Spleen (tissue), 11 donors: ENCODE measurements at regions not wholly inside any gene's neighbourhood (a gene's known extent, or its start where the extent isn't known, plus 50 kb on each side); places are given as distances from the start of the nearest gene placed in this dataset.
"Not testable (repeated sequence)": the region's sequence is repeated elsewhere in the genome, so short reads cannot be mapped to it uniquely, and the experiment has no call there.

Experiments
- DNase-seq: peaks from one replicate; pipeline ENCODE4 v3.0.0-alpha.2; 2020
- H3K27ac ChIP-seq, 8 donors: fragments of 200-600 bp; sonication (generic) in 7 of 8; 1 replicate in 4 of 8; 2 replicates in 4 of 8; pipeline versions ENCODE4 v1.5.0 to v1.8.0; 2016 to 2021; ENCODE audit warnings: inconsistent platforms in 4 of 8, mild to moderate bottlenecking in 4 of 8, moderate library complexity in 1 of 8
- H3K27me3 ChIP-seq, 7 donors: fragments of 200-600 bp; sonication (generic) in 6 of 7; replicated peaks in 1 of 7; 1 replicate in 4 of 7; 2 replicates in 3 of 7; pipeline versions ENCODE4 v1.5.0 to v1.8.0; 2016 to 2021; ENCODE audit warnings: inconsistent platforms in 3 of 7, mild to moderate bottlenecking in 1 of 7
- H3K36me3 ChIP-seq, 6 donors: fragments of 200-600 bp; sonication (generic) in 5 of 6; 1 replicate in 4 of 6; 2 replicates in 2 of 6; pipeline versions ENCODE4 v1.5.0 to v1.8.0; 2016 to 2021; ENCODE audit warnings: inconsistent platforms in 2 of 6
- H3K4me1 ChIP-seq, 6 donors: fragments of 200-600 bp; sonication (generic) in 5 of 6; 1 replicate in 3 of 6; 2 replicates in 3 of 6; pipeline versions ENCODE4 v1.5.0 to v1.8.0; 2016 to 2021; ENCODE audit warnings: inconsistent platforms in 3 of 6
- H3K4me3 ChIP-seq, 8 donors: fragments of 200-600 bp; sonication (generic) in 7 of 8; 1 replicate in 4 of 8; 2 replicates in 4 of 8; pipeline versions ENCODE4 v1.5.0 to v1.8.0; 2016 to 2021; ENCODE audit warnings: inconsistent platforms in 4 of 8, mild to moderate bottlenecking in 4 of 8, moderate library complexity in 2 of 8
- H3K9me3 ChIP-seq, 8 donors: fragments of 200-600 bp; sonication (generic) in 7 of 8; 1 replicate in 4 of 8; 2 replicates in 4 of 8; pipeline versions ENCODE4 v1.5.0 to v1.8.0; 2016 to 2021; ENCODE audit warnings: inconsistent platforms in 4 of 8
- CTCF ChIP-seq, 11 experiments: fragments of 200-600 bp in 7 of 11; fragments of 450-650 bp in 4 of 11; sonication (generic) in 4 of 11; IDR thresholded peaks in 8 of 11; conservative IDR thresholded peaks in 3 of 11; 1 replicate in 7 of 11; 2 replicates in 4 of 11; pipeline versions ENCODE4 v1.4.0 to v1.8.0; 2016 to 2021; ENCODE audit warnings: antibody characterized with exemption in 11 of 11, inconsistent platforms in 4 of 11, mild to moderate bottlenecking in 1 of 11
- POLR2A ChIP-seq, 3 donors: fragments of 450-650 bp; IDR thresholded peaks; one replicate each; pipeline ENCODE4 v1.5.1; 2017; ENCODE audit warnings: antibody characterized with exemption in 3 of 3, mild to moderate bottlenecking in 1 of 3
- POLR2AphosphoS5 ChIP-seq, 3 donors: sonication (generic); formaldehyde crosslinking; IDR thresholded peaks; one replicate each; pipeline ENCODE4 v1.5.1; 2017; ENCODE audit warnings: antibody characterized with exemption in 3 of 3
- WGBS, 5 donors: extraction: QIAGEN DNeasy Blood & Tissue Kit in 3 of 5; methylation state at CpG; one replicate each; pipeline versions ENCODE4 v1.1.5 to v1.1.7; 2013 to 2018; 5-methylcytosine and 5-hydroxymethylcytosine counted together
- intact Hi-C: fragments of 100-400 bp; cut with DNase I; formaldehyde crosslinking; loops from one replicate; pipeline ENCODE4 v1.15.0; 2023; ENCODE audit warnings: low total_unique reads
- donor health status: healthy with polysubstance abuse.
- donor health status: DM: no; HTN: no; CAD: no; lungs with moderate emphysema.
- donor health status: DM: no; HTN: no; CAD: no.
- donor health status: Bipolar disorder and iron deficiency.
- donor health status: healthy.
- donor health status: DM: no; HTN: no; CAD: no.
- donor health status: DM: yes; HTN: yes; CAD: no.

GRCh38 chr1:199529324-199529723, 498.2 kb upstream of the NR5A2 start:
- Histone ChIP-seq H3K27me3 (no peaks in the 10 kb centered on the region), H3K27ac (no peak overlapping the region), H3K36me3 (no peaks in the 10 kb centered on the region), H3K4me1 (no peaks in the 10 kb centered on the region), H3K4me3 (no peak overlapping the region), H3K9me3 (peaks cover 0 to 23% (median 18%) of the 10 kb centered on the region in 8 donors)
- TF ChIP-seq POLR2A (IDR thresholded peaks at IDR 0.05) (no peak), CTCF (IDR thresholded peaks at IDR 0.05 in 8 of 11, conservative IDR thresholded peaks at IDR 0.05 in 3 of 11) (no peak), POLR2AphosphoS5 (IDR thresholded peaks at IDR 0.05) (no peak)
- 68 to 85% (median 80%) methylated on average over 1 of the region's 1 CpG for WGBS, 5 donors
- intact Hi-C loops: no loop called here
- DNase-seq: no peak

- H3K27me3 ChIP-seq, intact Hi-C loops, H3K27ac ChIP-seq: not testable (repeated sequence)
These were observed 494.1 kb upstream of the NR5A2 start for GRCh38 chr1:199533361-199533760.

GRCh38 chr1:199545780-199546179, 481.7 kb upstream of the NR5A2 start:
- no peaks in the 10 kb centered on the region for H3K36me3 ChIP-seq
- H3K27ac ChIP-seq: no peak overlapping the region
- WGBS, 5 donors: 53 to 83% (median 75%) methylated on average over 1 of the region's 1 CpG
- no peaks in the 10 kb centered on the region for H3K4me1 ChIP-seq
- TF ChIP-seq POLR2AphosphoS5 (IDR thresholded peaks at IDR 0.05) (no peak), CTCF (IDR thresholded peaks at IDR 0.05 in 8 of 11, conservative IDR thresholded peaks at IDR 0.05 in 3 of 11) (no peak), POLR2A (IDR thresholded peaks at IDR 0.05) (no peak)
- H3K4me3 ChIP-seq: no peak overlapping the region
- H3K9me3 ChIP-seq: no peaks in the 10 kb centered on the region
- DNase-seq: no peak
- no peaks in the 10 kb centered on the region for H3K27me3 ChIP-seq
- intact Hi-C loops: no loop called here

More at GRCh38 chr1:199533361-199533760, 494.1 kb upstream of the NR5A2 start:
- WGBS, 5 donors: 68 to 88% (median 82%) methylated on average over 4 of the region's 4 CpGs
- H3K36me3 ChIP-seq, H3K4me1 ChIP-seq, DNase-seq, H3K4me3 ChIP-seq: not testable (repeated sequence)
- peaks cover 0 to 62% (median 53%) of the 10 kb centered on the region in 8 donors for H3K9me3 ChIP-seq

GRCh38 chr1:199546323-199546722, 481.2 kb upstream of the NR5A2 start:
- TF ChIP-seq CTCF (IDR thresholded peaks at IDR 0.05 in 8 of 11, conservative IDR thresholded peaks at IDR 0.05 in 3 of 11) (no peak), POLR2AphosphoS5 (IDR thresholded peaks at IDR 0.05) (no peak), POLR2A (IDR thresholded peaks at IDR 0.05) (no peak)
- DNase-seq: no peak
- intact Hi-C loops: no loop called here
- H3K4me3 ChIP-seq: no peak overlapping the region
- H3K4me1 ChIP-seq: no peaks in the 10 kb centered on the region
- H3K36me3 ChIP-seq: no peaks in the 10 kb centered on the region
- 68 to 95% (median 82%) methylated on average over 2 of the region's 2 CpGs for WGBS, 5 donors
- no peaks in the 10 kb centered on the region for H3K27me3 ChIP-seq
- no peaks in the 10 kb centered on the region for H3K9me3 ChIP-seq
- H3K27ac ChIP-seq: no peak overlapping the region

- no peak for DNase-seq
- H3K9me3 ChIP-seq: no peaks in the 10 kb centered on the region
- intact Hi-C loops: no loop called here
These were observed 478.1 kb upstream of the NR5A2 start for GRCh38 chr1:199549421-199549820.

More at GRCh38 chr1:199549421-199549820, 478.1 kb upstream of the NR5A2 start:
- peaks cover 0 to 5% (median 0%) of the 10 kb centered on the region in 7 donors for H3K27me3 ChIP-seq
- H3K36me3 ChIP-seq: no peaks in the 10 kb centered on the region
- no peak overlapping the region for H3K4me3 ChIP-seq
- TF ChIP-seq POLR2A (IDR thresholded peaks at IDR 0.05) (no peak), POLR2AphosphoS5 (IDR thresholded peaks at IDR 0.05) (no peak), CTCF (IDR thresholded peaks at IDR 0.05 in 8 of 11, conservative IDR thresholded peaks at IDR 0.05 in 3 of 11) (no peak)
- no peak overlapping the region for H3K27ac ChIP-seq
- WGBS, 5 donors: 89 to 93% (median 92%) methylated on average over 2 of the region's 2 CpGs
- H3K4me1 ChIP-seq: peaks cover 0 to 6% (median 0%) of the 10 kb centered on the region in 6 donors
